ENCODE measurements at regions not wholly inside any gene's neighbourhood (a gene's known extent, or its start where the extent isn't known, plus 50 kb on each side); places are given as distances from the start of the nearest gene placed in this dataset.

DNA sequence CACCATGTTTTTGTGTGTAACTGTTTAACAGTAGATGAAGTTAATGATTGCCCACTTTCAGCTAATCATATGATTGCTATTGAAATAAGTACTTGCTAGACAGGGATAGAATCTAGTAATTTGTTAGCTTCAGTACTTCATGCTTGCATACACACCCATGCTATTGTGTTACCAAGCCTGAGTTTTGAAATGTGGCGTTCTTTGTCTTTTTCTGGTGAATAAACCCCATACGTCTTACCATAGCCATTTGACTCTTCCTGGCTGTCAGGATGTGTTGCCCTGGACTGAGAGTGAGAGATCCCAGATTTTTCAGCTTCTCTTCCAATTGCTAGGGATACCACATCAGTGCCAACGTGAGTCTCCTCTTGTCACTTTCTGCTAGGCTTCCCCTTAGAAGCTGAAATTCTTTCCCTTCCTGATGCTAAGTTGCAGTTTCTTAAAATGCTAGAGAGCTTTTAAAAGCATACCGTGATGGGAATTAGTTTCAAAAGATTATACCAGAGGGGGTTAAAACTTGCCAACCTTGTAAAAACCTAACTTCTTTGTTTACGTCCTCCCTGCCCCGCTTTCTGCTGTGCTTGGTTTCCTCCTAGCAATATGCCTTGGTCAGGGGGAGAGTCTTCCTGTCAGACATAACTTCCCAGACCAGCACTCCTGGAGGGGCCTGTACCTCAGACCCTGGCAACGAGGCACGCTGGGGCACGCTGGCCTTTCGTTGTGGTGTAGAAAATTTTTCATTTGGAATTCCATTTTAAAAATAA lies 62.9 kb upstream of the ULK4 start:
- intact Hi-C loops (cut with DNase I; ENCODE audit: low total_unique reads): no loop called here
- H3K4me3 ChIP-seq (ENCODE audit: low read depth, poor library complexity, severe bottlenecking): no peak overlapping the region
- WGBS, 2 donors: 16 to 17% methylated on average over 10 of the region's 10 CpGs
- TF ChIP-seq POLR2A (IDR thresholded peaks at IDR 0.05): no peak
- TF ChIP-seq CTCF (IDR thresholded peaks at IDR 0.05): no peak
- no peak for DNase-seq (ENCODE audit: low spot score in 2 of 2)

DNA sequence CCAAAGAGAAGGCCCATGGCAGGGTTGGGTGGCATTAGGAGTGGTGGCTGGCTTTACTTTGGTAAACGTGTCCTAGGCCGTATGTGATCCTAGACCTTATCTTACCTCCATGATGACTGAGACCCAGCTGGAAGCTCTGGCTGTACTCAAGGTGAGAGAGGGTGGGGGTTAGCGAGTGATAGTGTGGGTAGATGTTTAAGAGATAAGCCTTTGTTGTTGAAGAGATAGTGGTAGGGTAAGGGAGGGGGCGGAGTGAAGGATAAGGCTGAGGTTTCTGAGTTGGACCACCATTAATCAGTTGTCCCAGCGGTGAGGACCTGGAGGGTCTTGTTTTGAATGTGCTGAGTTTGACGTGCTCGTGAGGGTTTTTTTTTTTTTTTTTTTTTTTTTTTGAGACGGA lies 61.5 kb upstream of the ULK4 start:
- intact Hi-C loops (cut with DNase I; ENCODE audit: low total_unique reads): no loop called here
- no peak for DNase-seq (ENCODE audit: low spot score in 2 of 2)
- H3K4me3 ChIP-seq (ENCODE audit: low read depth, poor library complexity, severe bottlenecking): no peak overlapping the region
- TF ChIP-seq CTCF (IDR thresholded peaks at IDR 0.05) (no peak), POLR2A (IDR thresholded peaks at IDR 0.05) (no peak)
- WGBS, 2 donors: 85 to 92% methylated on average over 8 of the region's 8 CpGs

- peak in 1 of 2 donors; percentile 77 for DNase-seq (ENCODE audit: low spot score in 2 of 2)
- no peak overlapping the region for H3K4me3 ChIP-seq (ENCODE audit: low read depth, poor library complexity, severe bottlenecking)
- intact Hi-C loops (cut with DNase I; ENCODE audit: low total_unique reads): no loop called here
- no peak for TF ChIP-seq CTCF (IDR thresholded peaks at IDR 0.05)
- no peak for TF ChIP-seq POLR2A (IDR thresholded peaks at IDR 0.05)
- WGBS, 2 donors: 50 to 63% methylated on average over 7 of the region's 7 CpGs
These were observed 60.5 kb upstream of the ULK4 start for GRCh38 chr3:42022355-42022754.

GRCh38 chr3:42020684-42021307 lies 58.9 kb upstream of the ULK4 start:
- TF ChIP-seq POLR2A (IDR thresholded peaks at IDR 0.05) (no peak), CTCF (IDR thresholded peaks at IDR 0.05) (no peak)
- WGBS, 2 donors: 17 to 24% methylated on average over 2 of the region's 2 CpGs
- intact Hi-C loops (cut with DNase I; ENCODE audit: low total_unique reads): no loop called here
- no peak overlapping the region for H3K4me3 ChIP-seq (ENCODE audit: low read depth, poor library complexity, severe bottlenecking)
- DNase-seq (ENCODE audit: low spot score in 2 of 2): no peak

DNA sequence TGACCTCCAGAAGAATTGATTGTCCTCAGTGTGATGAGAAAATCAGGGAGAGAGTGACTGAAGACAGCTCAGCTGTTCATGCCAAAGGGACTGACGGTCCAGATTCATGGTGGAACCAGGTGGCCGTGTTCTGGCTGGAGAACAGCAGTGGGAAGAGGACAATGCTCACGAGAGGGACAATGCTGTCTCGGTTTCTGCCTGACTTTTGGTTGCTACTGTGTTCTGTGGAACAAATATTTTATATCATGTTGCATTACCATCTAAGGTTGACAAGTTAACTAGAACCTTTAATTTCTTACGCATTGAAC lies 58.0 kb upstream of the ULK4 start:
- DNase-seq (ENCODE audit: low spot score in 2 of 2): peak in 1 of 2 donors; percentile 53
- intact Hi-C loops (cut with DNase I; ENCODE audit: low total_unique reads): no loop called here
- H3K4me3 ChIP-seq (ENCODE audit: low read depth, poor library complexity, severe bottlenecking): no peak overlapping the region
- TF ChIP-seq CTCF (IDR thresholded peaks at IDR 0.05) (no peak), POLR2A (IDR thresholded peaks at IDR 0.05) (no peak)
- WGBS, 2 donors: 83 to 94% methylated on average over 5 of the region's 5 CpGs
